ENCODE measurements at regions not wholly inside any gene's neighbourhood (a gene's known extent, or its start where the extent isn't known, plus 50 kb on each side); places are given as distances from the start of the nearest gene placed in this dataset.

DNA sequence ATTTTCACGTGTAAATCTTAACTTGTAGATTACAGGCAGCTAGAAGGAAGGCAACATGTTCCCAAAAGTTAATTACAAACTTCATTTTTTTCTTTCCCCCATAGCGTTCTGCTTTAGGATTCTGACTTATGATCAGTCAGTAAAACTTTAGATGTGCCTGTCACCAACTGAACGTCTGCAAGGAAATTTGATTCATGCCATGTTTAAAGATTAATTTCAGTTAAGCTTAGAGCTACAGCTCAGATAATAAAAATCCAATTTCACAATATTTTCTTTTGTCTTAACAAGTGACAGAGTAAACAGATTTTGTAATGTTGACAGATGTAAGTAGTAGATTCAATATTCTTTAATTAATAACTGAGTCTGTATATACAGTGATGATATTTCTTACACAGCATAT, 253.1 kb downstream of the NFKBIZ start:
- no peak for DNase-seq
- H3K4me1 ChIP-seq = no peaks in the 10 kb centered on the region
- TF ChIP-seq POLR2AphosphoS5 (IDR thresholded peaks at IDR 0.05) (no peak), POLR2A (IDR thresholded peaks at IDR 0.05) (no peak)
- TF ChIP-seq, protein P1, sequence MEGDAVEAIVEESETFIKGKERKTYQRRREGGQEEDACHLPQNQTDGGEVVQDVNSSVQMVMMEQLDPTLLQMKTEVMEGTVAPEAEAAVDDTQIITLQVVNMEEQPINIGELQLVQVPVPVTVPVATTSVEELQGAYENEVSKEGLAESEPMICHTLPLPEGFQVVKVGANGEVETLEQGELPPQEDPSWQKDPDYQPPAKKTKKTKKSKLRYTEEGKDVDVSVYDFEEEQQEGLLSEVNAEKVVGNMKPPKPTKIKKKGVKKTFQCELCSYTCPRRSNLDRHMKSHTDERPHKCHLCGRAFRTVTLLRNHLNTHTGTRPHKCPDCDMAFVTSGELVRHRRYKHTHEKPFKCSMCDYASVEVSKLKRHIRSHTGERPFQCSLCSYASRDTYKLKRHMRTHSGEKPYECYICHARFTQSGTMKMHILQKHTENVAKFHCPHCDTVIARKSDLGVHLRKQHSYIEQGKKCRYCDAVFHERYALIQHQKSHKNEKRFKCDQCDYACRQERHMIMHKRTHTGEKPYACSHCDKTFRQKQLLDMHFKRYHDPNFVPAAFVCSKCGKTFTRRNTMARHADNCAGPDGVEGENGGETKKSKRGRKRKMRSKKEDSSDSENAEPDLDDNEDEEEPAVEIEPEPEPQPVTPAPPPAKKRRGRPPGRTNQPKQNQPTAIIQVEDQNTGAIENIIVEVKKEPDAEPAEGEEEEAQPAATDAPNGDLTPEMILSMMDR (IDR thresholded peaks at IDR 0.05 in 8 of 11, conservative IDR thresholded peaks at IDR 0.05 in 3 of 11) = no peak
- intact Hi-C loops (cut with DNase I; ENCODE audit: low total_unique reads) = no loop called here
- 82 to 89% (median 83%) methylated on average over 3 of the region's 3 CpGs for WGBS, 5 donors
- peaks cover 0 to 9% (median 5%) of the 10 kb centered on the region in 8 donors for H3K9me3 ChIP-seq
- H3K27me3 ChIP-seq (replicated peaks in 1 of 7) = no peaks in the 10 kb centered on the region
- H3K27ac ChIP-seq = no peak overlapping the region
- no peaks in the 10 kb centered on the region for H3K36me3 ChIP-seq
- H3K4me3 ChIP-seq = no peak overlapping the region

DNA sequence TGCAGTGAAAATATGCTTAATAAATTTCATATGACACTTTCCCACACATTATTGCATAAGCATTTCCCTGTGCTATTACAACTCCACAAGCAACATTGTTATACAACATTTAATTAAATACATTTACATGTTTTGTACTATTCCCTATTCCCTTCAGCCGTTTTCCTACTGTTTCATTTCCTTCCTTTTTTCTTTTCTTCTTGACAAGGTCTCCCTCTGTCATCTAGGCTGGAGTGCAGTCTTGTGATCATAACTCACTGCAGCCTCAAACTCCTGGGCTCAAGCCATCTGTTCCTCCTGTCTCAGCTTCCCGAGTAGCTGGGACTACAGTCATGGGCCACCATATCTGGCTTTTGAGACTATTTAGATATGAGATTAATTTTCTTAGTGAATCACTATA, 254.7 kb downstream of the NFKBIZ start:
- no peak for DNase-seq
- no peak for TF ChIP-seq POLR2A (IDR thresholded peaks at IDR 0.05)
- no peak for TF ChIP-seq POLR2AphosphoS5 (IDR thresholded peaks at IDR 0.05)
- TF ChIP-seq, protein P1 (IDR thresholded peaks at IDR 0.05 in 8 of 11, conservative IDR thresholded peaks at IDR 0.05 in 3 of 11) = no peak
- WGBS, 5 donors = 25 to 41% (median 31%) methylated on average over 2 of the region's 2 CpGs
- Histone ChIP-seq H3K36me3 (no peaks in the 10 kb centered on the region), H3K4me1 (no peaks in the 10 kb centered on the region), H3K4me3 (no peak overlapping the region), H3K27ac (no peak overlapping the region), H3K9me3 (peaks cover 2 to 19% (median 17%) of the 10 kb centered on the region in 8 donors), H3K27me3 (replicated peaks in 1 of 7) (no peaks in the 10 kb centered on the region)
- intact Hi-C loops (cut with DNase I; ENCODE audit: low total_unique reads) = no loop called here

DNA sequence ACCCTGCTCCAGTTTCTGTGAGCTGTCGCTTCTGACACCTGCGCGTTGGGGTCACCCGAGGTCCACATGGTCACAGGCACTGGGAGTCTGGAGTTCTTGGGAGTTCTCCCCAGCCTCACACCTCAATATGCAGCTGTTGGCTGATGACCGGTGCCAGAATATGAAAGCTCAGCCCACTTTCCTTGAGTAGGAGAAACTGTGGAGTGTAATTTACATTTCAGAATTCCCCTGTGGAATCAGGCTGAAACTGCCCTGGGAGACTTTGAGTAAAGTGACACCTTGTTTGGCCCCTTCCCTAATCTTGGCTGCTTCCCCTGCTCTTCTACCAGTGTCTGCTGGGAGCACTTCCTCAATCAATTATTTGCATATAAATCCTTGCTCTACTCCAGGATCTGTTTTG, 255.9 kb downstream of the NFKBIZ start:
- intact Hi-C loops (cut with DNase I; ENCODE audit: low total_unique reads) = no loop called here
- Histone ChIP-seq H3K4me3 (no peak overlapping the region), H3K36me3 (no peaks in the 10 kb centered on the region), H3K27ac (no peak overlapping the region), H3K27me3 (replicated peaks in 1 of 7) (no peaks in the 10 kb centered on the region), H3K4me1 (no peaks in the 10 kb centered on the region), H3K9me3 (peaks cover 2 to 19% (median 17%) of the 10 kb centered on the region in 8 donors)
- TF ChIP-seq POLR2AphosphoS5 (IDR thresholded peaks at IDR 0.05) (no peak), POLR2A (IDR thresholded peaks at IDR 0.05) (no peak)
- TF ChIP-seq, protein P1 (IDR thresholded peaks at IDR 0.05 in 8 of 11, conservative IDR thresholded peaks at IDR 0.05 in 3 of 11) = no peak
- no peak for DNase-seq
- 93 to 99% (median 95%) methylated on average over 5 of the region's 5 CpGs for WGBS, 5 donors

DNA sequence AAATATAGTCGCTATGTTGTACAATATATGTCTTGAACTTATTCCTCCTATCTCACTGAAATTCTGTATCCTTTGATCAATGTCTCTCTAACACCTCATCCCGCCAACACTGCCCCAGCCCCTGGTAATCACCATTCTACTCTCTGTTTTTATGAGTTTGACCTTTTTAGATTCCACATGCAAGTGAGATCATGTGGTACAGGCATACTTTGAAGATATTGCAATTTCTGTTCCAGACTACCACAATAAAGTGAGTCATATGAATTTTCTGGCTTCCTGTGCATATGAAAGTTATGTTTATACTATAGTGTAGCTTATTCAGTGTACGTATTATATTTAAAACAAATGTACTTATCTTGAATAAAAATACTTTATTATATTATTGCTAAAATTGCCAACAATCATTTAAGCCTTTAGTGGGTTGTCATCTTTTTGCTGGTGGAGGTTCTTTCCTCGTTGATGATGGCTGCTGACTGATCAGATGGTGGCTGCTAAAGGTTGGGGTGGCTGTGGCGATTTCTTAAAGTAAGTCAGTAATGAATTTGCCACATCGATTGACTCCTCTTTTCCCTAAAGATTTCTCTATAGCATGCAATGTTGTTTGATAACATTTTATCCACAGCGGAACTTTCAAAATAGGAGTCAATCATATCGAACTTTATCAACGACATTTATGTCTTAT, 257.2 kb downstream of the NFKBIZ start:
- Histone ChIP-seq H3K9me3 (peaks cover 2 to 19% (median 17%) of the 10 kb centered on the region in 8 donors), H3K4me3 (no peak overlapping the region), H3K36me3 (no peaks in the 10 kb centered on the region), H3K4me1 (no peaks in the 10 kb centered on the region), H3K27ac (no peak overlapping the region), H3K27me3 (replicated peaks in 1 of 7) (no peaks in the 10 kb centered on the region)
- DNase-seq = no peak
- 88 to 93% (median 90%) methylated on average over 9 of the region's 9 CpGs for WGBS, 5 donors
- intact Hi-C loops (cut with DNase I; ENCODE audit: low total_unique reads) = no loop called here
- TF ChIP-seq POLR2AphosphoS5 (IDR thresholded peaks at IDR 0.05) (no peak), POLR2A (IDR thresholded peaks at IDR 0.05) (no peak)
- TF ChIP-seq, protein P1 (IDR thresholded peaks at IDR 0.05 in 8 of 11, conservative IDR thresholded peaks at IDR 0.05 in 3 of 11) = no peak

All from spleen (tissue), 11 donors.